Tibial nerve (tissue), 3 donors: ENCODE measurements at regions not wholly inside any gene's neighbourhood (a gene's known extent, or its start where the extent isn't known, plus 50 kb on each side); places are given as distances from the start of the nearest gene placed in this dataset.

ENCODE experiments used
- CTCF ChIP-seq, 5 experiments: fragments of 200-600 bp in 3 of 5; fragments of 450-650 bp in 2 of 5; sonication (generic) in 3 of 5; IDR thresholded peaks; one replicate each; pipeline ENCODE4 v1.5.1; 2016 to 2019; ENCODE audit warnings: antibody characterized with exemption in 5 of 5, mild to moderate bottlenecking in 3 of 5, moderate library complexity in 2 of 5
- POLR2A ChIP-seq, 2 donors: fragments of 450-650 bp; IDR thresholded peaks; one replicate each; pipeline ENCODE4 v1.6.1; 2017; ENCODE audit warnings: antibody characterized with exemption in 2 of 2, mild to moderate bottlenecking in 2 of 2, moderate library complexity in 2 of 2

- no peak for TF ChIP-seq CTCF (IDR thresholded peaks at IDR 0.05)
- no peak for TF ChIP-seq POLR2A (IDR thresholded peaks at IDR 0.05)
Measured at GRCh38 chr14:29316936-29317335, 550.3 kb downstream of the FOXG1 start.
